Omental fat pad (tissue), 3 donors: ENCODE measurements at regions not wholly inside any gene's neighbourhood (a gene's known extent, or its start where the extent isn't known, plus 50 kb on each side); places are given as distances from the start of the nearest gene placed in this dataset.

Source experiments
- ATAC-seq: fragments of 150-250 bp; one replicate; pipeline ENCODE4 v1.9.1; 2016; ENCODE audit warnings: mild to moderate bottlenecking, moderate library complexity; ENCODE audit not compliant: low FRiP score
- DNase-seq: peaks from one replicate; pipeline ENCODE4 v3.0.0-alpha.2; 2019; ENCODE audit warnings: low spot score
- CTCF ChIP-seq, 3 donors: fragments of 450-650 bp; IDR thresholded peaks; one replicate each; pipeline ENCODE4 v1.5.1; 2016 to 2017; ENCODE audit warnings: antibody characterized with exemption in 3 of 3, mild to moderate bottlenecking in 3 of 3, moderate library complexity in 2 of 3

DNA sequence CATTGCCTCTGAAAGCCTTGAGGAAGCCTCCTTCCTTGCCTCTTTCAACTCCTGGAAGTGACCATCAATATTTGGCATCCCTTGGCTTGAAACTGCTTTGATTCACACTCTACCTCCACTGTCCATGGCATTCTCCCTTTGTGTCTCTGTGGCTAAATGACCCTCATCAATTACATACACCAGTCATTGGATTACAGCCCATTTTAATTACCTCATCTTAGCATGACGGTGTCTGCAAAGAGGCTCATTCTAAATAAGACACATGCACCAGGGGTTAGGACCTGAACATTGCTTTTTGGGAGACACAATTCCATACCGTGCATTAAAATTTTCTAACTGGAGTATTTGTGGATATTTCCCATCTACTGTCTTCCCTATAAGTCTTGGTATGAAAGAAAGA, 60.7 kb upstream of the FAM9A start:
- DNase-seq (no peak), ATAC-seq (no peak)
- TF ChIP-seq CTCF (IDR thresholded peaks at IDR 0.05), result no peak

GRCh38 chrX:8851231-8851886, 50.2 kb upstream of the FAM9A start:
- no peak for TF ChIP-seq CTCF (IDR thresholded peaks at IDR 0.05)
- DNase-seq (no peak), ATAC-seq (no peak)
